NCI-H446 (cell line): ENCODE measurements at regions not wholly inside any gene's neighbourhood (a gene's known extent, or its start where the extent isn't known, plus 50 kb on each side); places are given as distances from the start of the nearest gene placed in this dataset.
A peak's percentile ranks its signal among the peaks of the same experiment; 100 is the strongest.

Source experiments
- DNase-seq, 2 experiments: peaks; one replicate each; lab custom pipeline; 2025; lab: John Stamatoyannopoulos, UW

GRCh38 chr11:80860632-80861031, 1419.8 kb upstream of the TENM4 start:
- no peak for DNase-seq

GRCh38 chr11:80856066-80856465, 1415.2 kb upstream of the TENM4 start:
- no peak for DNase-seq

GRCh38 chr11:80855426-80855825, 1414.6 kb upstream of the TENM4 start:
- DNase-seq = no peak

GRCh38 chr11:80849253-80849652, 1408.4 kb upstream of the TENM4 start:
- DNase-seq = no peak

- no peak for DNase-seq
Observed at GRCh38 chr11:80846979-80847378, 1406.1 kb upstream of the TENM4 start.

- DNase-seq = no peak
Observed at GRCh38 chr11:80846442-80846841, 1405.6 kb upstream of the TENM4 start.

GRCh38 chr11:80844110-80844819, 1403.4 kb upstream of the TENM4 start:
- no peak for DNase-seq

- DNase-seq = no peak
Observed at GRCh38 chr11:80843266-80843974, 1402.6 kb upstream of the TENM4 start.

- DNase-seq = no peak
Observed at GRCh38 chr11:80842246-80842645, 1401.4 kb upstream of the TENM4 start.

GRCh38 chr11:80841675-80842074, 1400.8 kb upstream of the TENM4 start:
- no peak for DNase-seq

GRCh38 chr11:80838153-80838552, 1397.3 kb upstream of the TENM4 start:
- DNase-seq = no peak

GRCh38 chr11:80837051-80837450, 1396.2 kb upstream of the TENM4 start:
- no peak for DNase-seq

GRCh38 chr11:80831374-80831773, 1390.5 kb upstream of the TENM4 start:
- no peak for DNase-seq

GRCh38 chr11:80827781-80828180, 1387.0 kb upstream of the TENM4 start:
- no peak for DNase-seq

- no peak for DNase-seq
Observed at GRCh38 chr11:80826808-80827207, 1386.0 kb upstream of the TENM4 start.

GRCh38 chr11:80822308-80822707, 1381.5 kb upstream of the TENM4 start:
- peak; percentile 25 to 61 for DNase-seq

GRCh38 chr11:80819271-80819670, 1378.4 kb upstream of the TENM4 start:
- DNase-seq = no peak

GRCh38 chr11:80816966-80817365, 1376.1 kb upstream of the TENM4 start:
- no peak for DNase-seq

GRCh38 chr11:80816454-80816847, 1375.6 kb upstream of the TENM4 start:
- DNase-seq = no peak

- DNase-seq = no peak
Observed at GRCh38 chr11:80815752-80816453, 1375.1 kb upstream of the TENM4 start.

- DNase-seq = no peak
Observed at GRCh38 chr11:80814813-80815212, 1374.0 kb upstream of the TENM4 start.

- DNase-seq = no peak
Observed at GRCh38 chr11:80810695-80811094, 1369.9 kb upstream of the TENM4 start.

- DNase-seq = no peak
Observed at GRCh38 chr11:80798174-80798573, 1357.3 kb upstream of the TENM4 start.
